ENCODE measurements at regions not wholly inside any gene's neighbourhood (a gene's known extent, or its start where the extent isn't known, plus 50 kb on each side); places are given as distances from the start of the nearest gene placed in this dataset.
"Not testable (repeated sequence)": the region's sequence is repeated elsewhere in the genome, so short reads cannot be mapped to it uniquely, and the experiment has no call there.

- DNase-seq (ENCODE audit: low read depth), result not testable (repeated sequence)
Observed at GRCh38 chr1:80288750-80289149, 1282.2 kb upstream of the ADGRL4 start.

- DNase-seq (ENCODE audit: low read depth), result no peak
Observed at GRCh38 chr1:80282536-80282935, 1276.0 kb upstream of the ADGRL4 start.

GRCh38 chr1:80278936-80279335 lies 1272.4 kb upstream of the ADGRL4 start:
- DNase-seq (ENCODE audit: low read depth), result no peak

- no peak for DNase-seq (ENCODE audit: low read depth)
Observed at GRCh38 chr1:80274256-80274655, 1267.7 kb upstream of the ADGRL4 start.

- no peak for DNase-seq (ENCODE audit: low read depth)
Observed at GRCh38 chr1:80272495-80272894, 1266.0 kb upstream of the ADGRL4 start.

- DNase-seq (ENCODE audit: low read depth), result no peak
Observed at GRCh38 chr1:80258659-80259058, 1252.1 kb upstream of the ADGRL4 start.

GRCh38 chr1:80251591-80251990 lies 1245.1 kb upstream of the ADGRL4 start:
- DNase-seq (ENCODE audit: low read depth), result no peak

- DNase-seq (ENCODE audit: low read depth), result no peak
Observed at GRCh38 chr1:80251171-80251570, 1244.6 kb upstream of the ADGRL4 start.

- DNase-seq (ENCODE audit: low read depth), result no peak
Observed at GRCh38 chr1:80250573-80251168, 1244.1 kb upstream of the ADGRL4 start.

- no peak for DNase-seq (ENCODE audit: low read depth)
Observed at GRCh38 chr1:80249699-80250098, 1243.2 kb upstream of the ADGRL4 start.

GRCh38 chr1:80248886-80249285 lies 1242.4 kb upstream of the ADGRL4 start:
- no peak for DNase-seq (ENCODE audit: low read depth)

- DNase-seq (ENCODE audit: low read depth), result no peak
Observed at GRCh38 chr1:80245813-80246212, 1239.3 kb upstream of the ADGRL4 start.

GRCh38 chr1:80244372-80244771 lies 1237.8 kb upstream of the ADGRL4 start:
- no peak for DNase-seq (ENCODE audit: low read depth)

- DNase-seq (ENCODE audit: low read depth), result no peak
Observed at GRCh38 chr1:80241566-80241965, 1235.0 kb upstream of the ADGRL4 start.

- no peak for DNase-seq (ENCODE audit: low read depth)
Observed at GRCh38 chr1:80225510-80225909, 1219.0 kb upstream of the ADGRL4 start.

GRCh38 chr1:80221319-80221718 lies 1214.8 kb upstream of the ADGRL4 start:
- no peak for DNase-seq (ENCODE audit: low read depth)

- DNase-seq (ENCODE audit: low read depth), result no peak
Observed at GRCh38 chr1:80218112-80218511, 1211.6 kb upstream of the ADGRL4 start.

- no peak for DNase-seq (ENCODE audit: low read depth)
Observed at GRCh38 chr1:80217377-80217986, 1211.0 kb upstream of the ADGRL4 start.

- no peak for DNase-seq (ENCODE audit: low read depth)
Observed at GRCh38 chr1:80214888-80215540, 1208.5 kb upstream of the ADGRL4 start.

GRCh38 chr1:80212948-80213347 lies 1206.4 kb upstream of the ADGRL4 start:
- DNase-seq (ENCODE audit: low read depth), result no peak

- no peak for DNase-seq (ENCODE audit: low read depth)
Observed at GRCh38 chr1:80211691-80212380, 1205.3 kb upstream of the ADGRL4 start.

GRCh38 chr1:80202118-80202517 lies 1195.6 kb upstream of the ADGRL4 start:
- DNase-seq (ENCODE audit: low read depth), result no peak

GRCh38 chr1:80194221-80194620 lies 1187.7 kb upstream of the ADGRL4 start:
- DNase-seq (ENCODE audit: low read depth), result no peak

All from activated T-cell treated with anti-CD3 and anti-CD28 coated beads for 48 hours (primary cell).